NCI-H69 (cell line): ENCODE measurements at regions not wholly inside any gene's neighbourhood (a gene's known extent, or its start where the extent isn't known, plus 50 kb on each side); places are given as distances from the start of the nearest gene placed in this dataset.
"Not testable (repeated sequence)": the region's sequence is repeated elsewhere in the genome, so short reads cannot be mapped to it uniquely, and the experiment has no call there.

Experiments
- DNase-seq: peaks from one replicate; lab custom pipeline; 2025; lab: John Stamatoyannopoulos, UW

- DNase-seq: no peak
These were observed 344.7 kb downstream of the TAF11L14 start for GRCh38 chr5:17978954-17979353.

- not testable (repeated sequence) for DNase-seq
These were observed 348.4 kb downstream of the TAF11L14 start for GRCh38 chr5:17982626-17983025.

- peak; percentile 68 for DNase-seq
These were observed 354.8 kb downstream of the TAF11L14 start for GRCh38 chr5:17989036-17989435.

- DNase-seq: peak; percentile 89
These were observed 355.6 kb downstream of the TAF11L14 start for GRCh38 chr5:17989567-17990563.

- peak; percentile 98 for DNase-seq
These were observed 357.5 kb downstream of the TAF11L14 start for GRCh38 chr5:17991775-17992174.

- DNase-seq: peak; percentile 85
These were observed 358.0 kb downstream of the TAF11L14 start for GRCh38 chr5:17992291-17992690.

- peak; percentile 69 for DNase-seq
These were observed 361.7 kb downstream of the TAF11L14 start for GRCh38 chr5:17995997-17996396.

GRCh38 chr5:17999858-18000257 lies 365.6 kb downstream of the TAF11L14 start:
- DNase-seq: no peak

GRCh38 chr5:18000744-18001143 lies 366.5 kb downstream of the TAF11L14 start:
- DNase-seq: no peak

GRCh38 chr5:18003312-18003711 lies 369.1 kb downstream of the TAF11L14 start:
- no peak for DNase-seq

- DNase-seq: no peak
These were observed 369.5 kb downstream of the TAF11L14 start for GRCh38 chr5:18003784-18004183.

- DNase-seq: not testable (repeated sequence)
These were observed 372.0 kb downstream of the TAF11L14 start for GRCh38 chr5:18006235-18006634.

GRCh38 chr5:18008940-18009339 lies 374.7 kb downstream of the TAF11L14 start:
- DNase-seq: no peak

GRCh38 chr5:18010053-18010452 lies 375.8 kb downstream of the TAF11L14 start:
- DNase-seq: peak; percentile 17

GRCh38 chr5:18018472-18018871 lies 384.2 kb downstream of the TAF11L14 start:
- DNase-seq: no peak

GRCh38 chr5:18023275-18023674 lies 389.0 kb downstream of the TAF11L14 start:
- no peak for DNase-seq

GRCh38 chr5:18023986-18024385 lies 389.7 kb downstream of the TAF11L14 start:
- DNase-seq: no peak

- DNase-seq: no peak
These were observed 390.3 kb downstream of the TAF11L14 start for GRCh38 chr5:18024542-18024941.

GRCh38 chr5:18027241-18027867 lies 393.1 kb downstream of the TAF11L14 start:
- DNase-seq: no peak

- no peak for DNase-seq
These were observed 393.8 kb downstream of the TAF11L14 start for GRCh38 chr5:18028036-18028435.

- DNase-seq: no peak
These were observed 398.5 kb downstream of the TAF11L14 start for GRCh38 chr5:18032744-18033143.

GRCh38 chr5:18036531-18036930 lies 402.3 kb downstream of the TAF11L14 start:
- DNase-seq: no peak

GRCh38 chr5:18037718-18038117 lies 403.5 kb downstream of the TAF11L14 start:
- DNase-seq: no peak
